ENCODE measurements at regions not wholly inside any gene's neighbourhood (a gene's known extent, or its start where the extent isn't known, plus 50 kb on each side); places are given as distances from the start of the nearest gene placed in this dataset.
"Not testable (repeated sequence)": the region's sequence is repeated elsewhere in the genome, so short reads cannot be mapped to it uniquely, and the experiment has no call there.

GRCh38 chr3:177700117-177700516 is 502.8 kb upstream of the TBL1XR1 start:
- Mint-ChIP-seq H3K4me1 (ENCODE audit: low read depth in 2 of 2) (peaks cover 0 to 4% of the 10 kb centered on the region in 2 donors), H3K9me3 (no peaks in the 10 kb centered on the region), H3K4me3 (no peak overlapping the region), H3K27ac (no peak overlapping the region), H3K27me3 (no peaks in the 10 kb centered on the region), H3K36me3 (ENCODE audit: insufficient read depth) (no peaks in the 10 kb centered on the region)
- DNase-seq, result no peak
- no peak for ATAC-seq (replicated peaks)

GRCh38 chr3:177703788-177704187 is 506.5 kb upstream of the TBL1XR1 start:
- Mint-ChIP-seq H3K27me3 (no peaks in the 10 kb centered on the region), H3K4me3 (no peak overlapping the region), H3K4me1 (ENCODE audit: low read depth in 2 of 2) (peaks cover 0 to 4% of the 10 kb centered on the region in 2 donors), H3K9me3 (no peaks in the 10 kb centered on the region), H3K27ac (no peak overlapping the region), H3K36me3 (ENCODE audit: insufficient read depth) (no peaks in the 10 kb centered on the region)
- no peak for DNase-seq
- ATAC-seq (replicated peaks), result no peak

- H3K9me3 Mint-ChIP-seq, result no peaks in the 10 kb centered on the region
- H3K27me3 Mint-ChIP-seq, result no peaks in the 10 kb centered on the region
- no peak overlapping the region for H3K4me3 Mint-ChIP-seq
- H3K36me3 Mint-ChIP-seq (ENCODE audit: insufficient read depth), result no peaks in the 10 kb centered on the region
- no peak for DNase-seq
- no peak for ATAC-seq (replicated peaks)
- no peak overlapping the region for H3K27ac Mint-ChIP-seq
- H3K4me1 Mint-ChIP-seq (ENCODE audit: low read depth in 2 of 2), result peaks cover 0 to 4% of the 10 kb centered on the region in 2 donors
These were observed 508.9 kb upstream of the TBL1XR1 start for GRCh38 chr3:177705976-177706823.

GRCh38 chr3:177709470-177709869 is 512.2 kb upstream of the TBL1XR1 start:
- not testable (repeated sequence) for H3K36me3 Mint-ChIP-seq (ENCODE audit: insufficient read depth); ATAC-seq (replicated peaks); H3K4me1 Mint-ChIP-seq (ENCODE audit: low read depth in 2 of 2)

GRCh38 chr3:177710506-177710905 is 513.2 kb upstream of the TBL1XR1 start:
- H3K36me3 Mint-ChIP-seq (ENCODE audit: insufficient read depth), result no peaks in the 10 kb centered on the region
- DNase-seq, result no peak
- no peaks in the 10 kb centered on the region for H3K9me3 Mint-ChIP-seq
- H3K27ac Mint-ChIP-seq, result no peak overlapping the region
- H3K4me1 Mint-ChIP-seq (ENCODE audit: low read depth in 2 of 2), result no peaks in the 10 kb centered on the region
- no peak overlapping the region for H3K4me3 Mint-ChIP-seq
- no peak for ATAC-seq (replicated peaks)
- no peaks in the 10 kb centered on the region for H3K27me3 Mint-ChIP-seq

More at GRCh38 chr3:177709470-177709869, 512.2 kb upstream of the TBL1XR1 start:
- not testable (repeated sequence) for H3K27me3 Mint-ChIP-seq, H3K4me3 Mint-ChIP-seq, DNase-seq, H3K27ac Mint-ChIP-seq, H3K9me3 Mint-ChIP-seq

- no peaks in the 10 kb centered on the region for H3K9me3 Mint-ChIP-seq
- no peaks in the 10 kb centered on the region for H3K4me1 Mint-ChIP-seq (ENCODE audit: low read depth in 2 of 2)
- DNase-seq (no peak), ATAC-seq (replicated peaks) (no peak)
- no peak overlapping the region for H3K27ac Mint-ChIP-seq
- H3K36me3 Mint-ChIP-seq (ENCODE audit: insufficient read depth), result no peaks in the 10 kb centered on the region
- no peak overlapping the region for H3K4me3 Mint-ChIP-seq
- no peaks in the 10 kb centered on the region for H3K27me3 Mint-ChIP-seq
These were observed 514.4 kb upstream of the TBL1XR1 start for GRCh38 chr3:177711637-177712036.

GRCh38 chr3:177713928-177714900 is 516.9 kb upstream of the TBL1XR1 start:
- H3K4me1 Mint-ChIP-seq (ENCODE audit: low read depth in 2 of 2), result no peaks in the 10 kb centered on the region
- H3K9me3 Mint-ChIP-seq, result no peaks in the 10 kb centered on the region
- ATAC-seq (replicated peaks) (no peak), DNase-seq (no peak)
- H3K27ac Mint-ChIP-seq, result no peak overlapping the region
- no peak overlapping the region for H3K4me3 Mint-ChIP-seq
- no peaks in the 10 kb centered on the region for H3K27me3 Mint-ChIP-seq
- no peaks in the 10 kb centered on the region for H3K36me3 Mint-ChIP-seq (ENCODE audit: insufficient read depth)

GRCh38 chr3:177714945-177715344 is 517.7 kb upstream of the TBL1XR1 start:
- H3K4me1 Mint-ChIP-seq (ENCODE audit: low read depth in 2 of 2), result no peaks in the 10 kb centered on the region
- no peak overlapping the region for H3K27ac Mint-ChIP-seq
- no peaks in the 10 kb centered on the region for H3K9me3 Mint-ChIP-seq
- H3K27me3 Mint-ChIP-seq, result no peaks in the 10 kb centered on the region
- H3K36me3 Mint-ChIP-seq (ENCODE audit: insufficient read depth), result no peaks in the 10 kb centered on the region
- ATAC-seq (replicated peaks) (no peak), DNase-seq (no peak)
- no peak overlapping the region for H3K4me3 Mint-ChIP-seq

DNA sequence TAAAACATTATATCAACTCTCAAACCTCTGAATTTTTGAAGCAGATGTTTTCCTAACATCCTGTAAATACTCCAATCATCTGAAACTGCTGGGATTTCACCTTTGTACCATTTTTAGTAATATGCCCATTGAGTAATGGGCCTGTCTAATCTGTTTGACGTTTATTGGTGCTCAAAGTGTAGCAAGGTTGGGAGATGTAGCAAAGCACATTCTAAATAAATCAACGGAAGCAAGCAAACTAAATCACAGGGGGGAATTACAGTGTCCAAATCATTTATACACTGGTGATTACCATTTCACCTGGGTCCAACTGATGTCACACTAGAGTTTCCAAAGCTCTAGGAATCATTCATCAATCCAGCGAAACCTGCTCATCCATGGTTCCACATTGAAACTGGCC is 518.7 kb upstream of the TBL1XR1 start:
- Mint-ChIP-seq H3K4me3 (no peak overlapping the region), H3K4me1 (ENCODE audit: low read depth in 2 of 2) (no peaks in the 10 kb centered on the region), H3K9me3 (no peaks in the 10 kb centered on the region), H3K36me3 (ENCODE audit: insufficient read depth) (no peaks in the 10 kb centered on the region), H3K27ac (no peak overlapping the region), H3K27me3 (no peaks in the 10 kb centered on the region)
- ATAC-seq (replicated peaks) (no peak), DNase-seq (no peak)

DNA sequence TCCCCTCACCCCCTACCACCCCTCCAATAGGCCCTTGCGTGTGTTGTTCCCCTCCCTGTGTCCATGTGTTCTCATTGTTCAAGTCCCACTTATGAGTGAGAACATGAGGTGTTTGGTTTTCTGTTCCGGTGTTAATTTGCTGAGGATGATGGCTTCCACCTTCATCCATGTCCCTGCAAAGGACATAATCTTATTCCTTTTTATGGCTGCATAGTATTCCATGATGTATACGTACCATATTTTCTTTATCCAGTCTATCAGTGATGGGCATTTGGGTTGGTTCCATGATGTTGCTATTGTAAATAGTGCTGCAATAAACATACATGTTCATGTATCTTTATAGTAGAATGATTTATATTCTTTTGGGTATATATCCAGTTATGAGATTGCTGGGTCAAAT is 523.6 kb upstream of the TBL1XR1 start:
- not testable (repeated sequence) for H3K27me3 Mint-ChIP-seq; H3K4me3 Mint-ChIP-seq; H3K9me3 Mint-ChIP-seq; H3K36me3 Mint-ChIP-seq (ENCODE audit: insufficient read depth); ATAC-seq (replicated peaks); DNase-seq; H3K27ac Mint-ChIP-seq
- H3K4me1 Mint-ChIP-seq (ENCODE audit: low read depth in 2 of 2), result peaks cover 7 to 15% of the 10 kb centered on the region in 2 donors

DNA sequence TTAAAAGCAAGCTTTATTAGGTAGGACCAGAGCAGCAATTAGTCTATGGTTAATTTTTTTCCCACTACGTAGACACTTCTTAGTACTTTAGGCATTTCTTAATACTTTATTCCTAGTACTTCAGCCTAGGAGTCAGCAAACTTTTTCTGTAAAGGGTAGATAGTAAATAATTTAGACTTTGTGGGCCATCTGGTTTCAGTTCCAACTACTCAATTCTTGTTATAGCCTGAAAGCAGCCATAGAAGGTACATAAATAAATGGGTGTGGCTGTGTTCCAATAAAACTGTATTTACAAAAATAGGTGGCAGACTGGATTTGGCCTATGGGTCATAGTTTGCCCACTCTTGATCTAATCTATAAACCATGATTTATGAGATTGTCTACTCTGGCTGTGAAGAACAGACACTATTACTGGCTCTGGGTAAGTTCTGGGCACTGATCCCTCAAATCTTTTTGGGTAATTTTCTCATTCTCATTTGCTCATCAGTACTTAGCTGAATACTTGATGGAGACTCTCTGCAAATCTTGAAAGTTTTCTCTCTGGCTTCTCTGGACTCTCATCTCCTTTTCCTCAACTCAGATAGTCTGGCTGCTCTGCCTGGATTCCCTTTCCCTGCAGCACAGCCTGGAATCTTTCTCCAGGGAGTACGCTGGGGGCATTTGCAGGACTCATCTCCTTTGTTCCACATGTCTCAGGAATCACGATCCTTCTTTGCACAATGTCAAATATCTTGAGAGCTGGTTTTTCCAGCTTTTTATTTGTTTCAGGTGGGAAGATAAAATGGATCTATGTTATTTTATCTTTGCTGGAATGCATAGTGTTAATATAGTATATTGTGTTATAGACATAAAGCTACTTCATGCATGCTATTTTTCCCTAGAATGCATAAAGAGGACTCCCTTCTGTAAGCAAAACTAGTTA is 524.8 kb upstream of the TBL1XR1 start:
- DNase-seq, result no peak
- H3K9me3 Mint-ChIP-seq, result peaks cover 5 to 6% of the 10 kb centered on the region in 2 donors
- H3K36me3 Mint-ChIP-seq (ENCODE audit: insufficient read depth), result peaks cover 3% of the 10 kb centered on the region
- H3K4me3 Mint-ChIP-seq, result no peak overlapping the region
- ATAC-seq (replicated peaks), result no peak
- peaks cover 7 to 15% of the 10 kb centered on the region in 2 donors for H3K4me1 Mint-ChIP-seq (ENCODE audit: low read depth in 2 of 2)
- no peak overlapping the region for H3K27ac Mint-ChIP-seq
- no peaks in the 10 kb centered on the region for H3K27me3 Mint-ChIP-seq

DNA sequence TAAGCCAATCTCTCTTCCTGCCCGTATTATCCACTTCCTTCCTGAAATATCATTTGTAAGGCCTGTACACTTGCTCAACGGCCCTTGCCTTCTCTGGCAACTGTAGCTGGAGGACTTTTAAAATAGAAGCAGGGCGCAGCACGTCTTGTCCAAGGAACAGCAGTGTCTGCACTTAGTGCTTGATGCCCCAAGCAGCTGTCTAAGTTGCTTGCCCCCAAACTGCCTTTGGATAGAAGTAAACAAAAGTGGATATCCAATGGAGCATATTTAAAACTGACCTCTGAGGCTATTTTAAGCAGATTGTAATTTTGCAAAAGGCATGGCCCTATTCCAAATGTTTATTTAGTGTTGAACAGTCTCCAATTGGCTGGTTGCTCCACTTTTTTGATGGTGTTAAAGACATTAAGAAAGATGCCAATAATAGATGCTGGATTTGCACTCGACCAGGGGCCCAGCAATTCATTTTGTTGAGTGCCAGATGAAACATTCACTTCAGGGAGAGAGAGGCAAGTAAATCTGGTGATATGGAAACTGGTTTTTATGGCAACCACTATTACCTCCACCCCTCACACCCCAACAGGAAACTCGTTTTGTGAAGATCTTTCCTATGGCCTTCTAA is 526.8 kb upstream of the TBL1XR1 start:
- H3K9me3 Mint-ChIP-seq, result peaks cover 6 to 7% of the 10 kb centered on the region in 2 donors
- ATAC-seq (replicated peaks) (peak; percentile 33), DNase-seq (no peak)
- H3K4me3 Mint-ChIP-seq, result no peak overlapping the region
- no peaks in the 10 kb centered on the region for H3K27me3 Mint-ChIP-seq
- no peak overlapping the region for H3K27ac Mint-ChIP-seq
- H3K4me1 Mint-ChIP-seq (ENCODE audit: low read depth in 2 of 2), result peaks cover 7 to 15% of the 10 kb centered on the region in 2 donors
- H3K36me3 Mint-ChIP-seq (ENCODE audit: insufficient read depth), result peaks cover 3% of the 10 kb centered on the region

All from effector memory CD8-positive, alpha-beta T cell (primary cell).